Liver (tissue), 3 donors: ENCODE measurements at regions not wholly inside any gene's neighbourhood (a gene's known extent, or its start where the extent isn't known, plus 50 kb on each side); places are given as distances from the start of the nearest gene placed in this dataset.

Experiments used
- CTCF ChIP-seq: fragments of 150-350 bp; IDR thresholded peaks from 2 replicates; pipeline ENCODE4 v1.5.1; 2017; ENCODE audit warnings: improper control_type of control experiment, low read depth, low read length; ENCODE audit not compliant: missing input control
- EGR1 ChIP-seq, 2 donors: IDR thresholded peaks; 2 replicates each; pipeline ENCODE4 v1.6.1; 2016 to 2018; ENCODE audit warnings: antibody characterized with exemption in 2 of 2, low read depth in 2 of 2
- FOXA1 ChIP-seq: IDR thresholded peaks from 2 replicates; pipeline ENCODE4 v1.6.1; 2016; ENCODE audit warnings: antibody characterized with exemption
- FOXA2 ChIP-seq: IDR thresholded peaks from 2 replicates; pipeline ENCODE4 v1.6.1; 2016; ENCODE audit warnings: antibody characterized with exemption
- HNF4A ChIP-seq, 2 donors: conservative IDR thresholded peaks; 2 replicates each; pipeline ENCODE4 v1.6.1; 2016; ENCODE audit warnings: antibody characterized with exemption in 2 of 2, mild to moderate bottlenecking in 2 of 2
- JUND ChIP-seq, 2 donors: IDR thresholded peaks; 2 replicates each; pipeline ENCODE4 v1.6.1; 2016; ENCODE audit warnings: antibody characterized with exemption in 2 of 2
- MAX ChIP-seq: IDR thresholded peaks from 2 replicates; pipeline ENCODE4 v1.6.1; 2016; ENCODE audit warnings: antibody characterized with exemption
- NR2F2 ChIP-seq: IDR thresholded peaks from 2 replicates; pipeline ENCODE4 v1.6.1; 2016; ENCODE audit warnings: antibody characterized with exemption
- RAD21 ChIP-seq, 2 donors: IDR thresholded peaks; 2 replicates each; pipeline ENCODE4 v1.6.1; 2016; ENCODE audit warnings: antibody characterized with exemption in 2 of 2, mild to moderate bottlenecking in 2 of 2
- REST ChIP-seq: IDR thresholded peaks from 2 replicates; pipeline ENCODE4 v1.6.1; 2016; ENCODE audit warnings: antibody characterized with exemption, mild to moderate bottlenecking
- SP1 ChIP-seq: IDR thresholded peaks from 2 replicates; pipeline ENCODE4 v1.6.1; 2018; ENCODE audit warnings: antibody characterized with exemption, mild to moderate bottlenecking
- YY1 ChIP-seq: IDR thresholded peaks from 2 replicates; pipeline ENCODE4 v1.6.1; 2016; ENCODE audit warnings: antibody characterized with exemption, mild to moderate bottlenecking
- donor health status: healthy.
- donor health status: healthy.

DNA sequence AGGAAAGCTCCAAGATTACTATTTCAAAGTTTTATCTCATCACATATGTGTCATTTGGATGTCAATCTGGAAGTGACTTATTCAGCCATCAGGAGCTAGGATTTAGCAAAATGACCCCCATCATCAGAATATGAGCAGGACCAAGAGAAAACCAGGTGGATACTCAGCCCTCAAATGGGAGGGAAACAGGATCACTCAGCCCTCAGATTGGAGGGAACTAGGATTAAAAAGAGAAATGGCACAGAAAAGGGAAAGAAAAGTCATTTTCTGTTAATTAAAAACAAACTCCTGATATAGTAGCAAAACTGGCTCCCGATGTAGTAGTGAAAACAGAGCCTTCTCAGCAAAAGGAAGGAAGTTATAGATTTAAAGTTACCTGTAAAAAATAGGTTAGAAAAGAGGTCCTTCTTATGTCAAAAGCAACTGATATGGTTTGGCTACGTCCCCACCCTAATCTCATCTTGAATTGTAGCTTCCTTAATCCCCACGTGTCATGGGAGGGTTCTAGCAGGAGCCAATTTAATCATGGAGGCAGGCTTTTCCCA, 69.0 kb upstream of the MYCN start:
- TF ChIP-seq CTCF (no peak), REST (no peak), YY1 (no peak), JUND (IDR thresholded peaks at IDR 0.05) (no peak), SP1 (no peak), RAD21 (IDR thresholded peaks at IDR 0.05) (no peak), FOXA1 (no peak), HNF4A (conservative IDR thresholded peaks at IDR 0.05) (no peak), MAX (no peak), FOXA2 (no peak), EGR1 (IDR thresholded peaks at IDR 0.05; ENCODE audit: low read depth in 2 of 2) (no peak), NR2F2 (no peak)
